IMR-90 (cell line): ENCODE measurements at regions not wholly inside any gene's neighbourhood (a gene's known extent, or its start where the extent isn't known, plus 50 kb on each side); places are given as distances from the start of the nearest gene placed in this dataset.

Experiments used
- BHLHE40 ChIP-seq: fragments of 150-350 bp; IDR thresholded peaks from 2 replicates; pipeline ENCODE4 v1.6.1; 2016; ENCODE audit warnings: mild to moderate bottlenecking, low read depth, low read length
- CEBPB ChIP-seq: IDR thresholded peaks from 2 replicates; pipeline ENCODE4 v1.6.1; 2012; ENCODE audit warnings: low read depth, low read length, improper control_type of control experiment
- CHD1 ChIP-seq: IDR thresholded peaks from 2 replicates; pipeline ENCODE4 v1.6.1; 2012; ENCODE audit warnings: low read depth, low read length, improper control_type of control experiment
- CTCF ChIP-seq: conservative IDR thresholded peaks from 2 replicates; pipeline ENCODE4 v1.5.1; 2012; ENCODE audit warnings: mild to moderate bottlenecking, low read depth, low read length, improper control_type of control experiment
- ELK1 ChIP-seq: fragments of 150-350 bp; IDR thresholded peaks from 2 replicates; pipeline ENCODE4 v1.6.1; 2016; ENCODE audit warnings: low read depth, mild to moderate bottlenecking, low read length, moderate library complexity, borderline replicate concordance
- MAFK ChIP-seq: IDR thresholded peaks from 2 replicates; pipeline ENCODE4 v1.6.1; 2012; ENCODE audit warnings: low read depth, low read length, improper control_type of control experiment
- MAZ ChIP-seq: IDR thresholded peaks from 2 replicates; pipeline ENCODE4 v1.6.1; 2012; ENCODE audit warnings: low read depth, mild to moderate bottlenecking, low read length, improper control_type of control experiment, moderate library complexity, borderline replicate concordance
- MXI1 ChIP-seq: IDR thresholded peaks from 2 replicates; pipeline ENCODE4 v1.6.1; 2012; ENCODE audit warnings: low read depth, mild to moderate bottlenecking, low read length, moderate library complexity, borderline replicate concordance
- POLR2A ChIP-seq: IDR thresholded peaks from 2 replicates; pipeline ENCODE4 v1.6.1; 2012; ENCODE audit warnings: mild to moderate bottlenecking, low read depth, low read length
- RAD21 ChIP-seq: IDR thresholded peaks from 2 replicates; pipeline ENCODE4 v1.6.1; 2012; ENCODE audit warnings: low read length, improper control_type of control experiment
- RCOR1 ChIP-seq: IDR thresholded peaks from 2 replicates; pipeline ENCODE4 v1.6.1; 2012; ENCODE audit warnings: mild to moderate bottlenecking, low read length, improper control_type of control experiment; ENCODE audit not compliant: insufficient replicate concordance
- RFX5 ChIP-seq: IDR thresholded peaks from 2 replicates; pipeline ENCODE4 v1.8.0; 2012; ENCODE audit warnings: low read depth, mild to moderate bottlenecking, low read length, moderate library complexity
- SMC3 ChIP-seq: fragments of 150-350 bp; IDR thresholded peaks from 2 replicates; pipeline ENCODE4 v1.6.1; 2016; ENCODE audit warnings: low read depth, mild to moderate bottlenecking, antibody characterized with exemption, low read length, moderate library complexity
- USF2 ChIP-seq: fragments of 150-350 bp; IDR thresholded peaks from 2 replicates; pipeline ENCODE4 v1.6.1; 2017; ENCODE audit warnings: mild to moderate bottlenecking, antibody characterized with exemption, low read length, low read depth

- TF ChIP-seq CHD1 (no peak), CTCF (no peak), USF2 (no peak), CEBPB (no peak), RAD21 (no peak), POLR2A (no peak), MAZ (no peak), SMC3 (no peak), RCOR1 (no peak), MXI1 (no peak), ELK1 (no peak), BHLHE40 (no peak), MAFK (no peak), RFX5 (no peak)
These were observed 150.7 kb upstream of the ZNF462 start for GRCh38 chr9:106712279-106712678.
